HCT116 (cell line): ENCODE measurements at regions not wholly inside any gene's neighbourhood (a gene's known extent, or its start where the extent isn't known, plus 50 kb on each side); places are given as distances from the start of the nearest gene placed in this dataset.

Experiments
- CBX3 ChIP-seq: IDR thresholded peaks from 2 replicates; pipeline ENCODE4 v1.6.1; 2012; ENCODE audit warnings: low read depth
- CEBPB ChIP-seq: IDR thresholded peaks from 2 replicates; pipeline ENCODE4 v1.6.1; 2012; ENCODE audit warnings: low read depth
- CTCF ChIP-seq, 3 experiments: fragments of 200-600 bp in 1 of 3; sonication (generic) in 1 of 3; IDR thresholded peaks in 2 of 3; conservative IDR thresholded peaks in 1 of 3; 2 replicates each; pipeline ENCODE4 v1.5.1; 2012 to 2017; ENCODE audit warnings: low read depth in 2 of 3, low read length in 2 of 3, antibody characterized with exemption in 1 of 3, borderline replicate concordance in 1 of 3, control low read depth in 1 of 3, mild to moderate bottlenecking in 1 of 3, mixed read lengths in 1 of 3, mixed run types in 1 of 3, moderate library complexity in 1 of 3; ENCODE audit not compliant: insufficient read depth in 1 of 3
- ELF1 ChIP-seq: IDR thresholded peaks from 2 replicates; pipeline ENCODE4 v1.6.1; 2012; ENCODE audit warnings: low read depth, borderline replicate concordance
- EZH2 ChIP-seq: fragments of 200-600 bp; sonication (generic); IDR thresholded peaks from 2 replicates; pipeline ENCODE4 v1.6.1; 2017; ENCODE audit warnings: antibody characterized with exemption, mixed run types
- EZH2phosphoT487 ChIP-seq: fragments of 200-600 bp; IDR thresholded peaks from 2 replicates; pipeline ENCODE4 v1.6.1; 2018; ENCODE audit warnings: antibody characterized with exemption, borderline replicate concordance
- JUND ChIP-seq: IDR thresholded peaks from 2 replicates; pipeline ENCODE4 v1.6.1; 2012
- TCF7L2 ChIP-seq: IDR thresholded peaks from 2 replicates; pipeline ENCODE4 v1.7.0; 2011; ENCODE audit warnings: borderline replicate concordance, inconsistent platforms; ENCODE audit not compliant: insufficient read depth, insufficient read length; ENCODE audit errors: extremely low read depth
- YY1 ChIP-seq: IDR thresholded peaks from 2 replicates; pipeline ENCODE4 v1.6.1; 2011; ENCODE audit warnings: low read length, low read depth, moderate library complexity, mild to moderate bottlenecking; ENCODE audit not compliant: insufficient replicate concordance; ENCODE audit errors: extremely low read depth
- ZFX ChIP-seq: fragments of 450-650 bp; IDR thresholded peaks from 2 replicates; pipeline ENCODE4 v1.6.1; 2017
- TF ChIP-seq, protein P1 (sequence below): IDR thresholded peaks from 2 replicates; pipeline ENCODE4 v1.6.1; 2012
- TF ChIP-seq, protein P2 (sequence below): IDR thresholded peaks from 2 replicates; pipeline ENCODE4 v1.6.1; 2012

GRCh38 chr1:177772386-177772960, 197.4 kb downstream of the SEC16B start:
- TF ChIP-seq, protein P1, sequence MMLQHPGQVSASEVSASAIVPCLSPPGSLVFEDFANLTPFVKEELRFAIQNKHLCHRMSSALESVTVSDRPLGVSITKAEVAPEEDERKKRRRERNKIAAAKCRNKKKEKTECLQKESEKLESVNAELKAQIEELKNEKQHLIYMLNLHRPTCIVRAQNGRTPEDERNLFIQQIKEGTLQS = no peak
- no peak for TF ChIP-seq CTCF (IDR thresholded peaks at IDR 0.05 in 2 of 3, conservative IDR thresholded peaks at IDR 0.05 in 1 of 3; ENCODE audit: borderline replicate concordance in 1 of 3, insufficient read depth in 1 of 3, low read depth in 2 of 3, low read length in 2 of 3)
- no peak for TF ChIP-seq ZFX
- TF ChIP-seq ELF1 = no peak
- TF ChIP-seq CEBPB = no peak
- no peak for TF ChIP-seq YY1
- TF ChIP-seq, protein P2, sequence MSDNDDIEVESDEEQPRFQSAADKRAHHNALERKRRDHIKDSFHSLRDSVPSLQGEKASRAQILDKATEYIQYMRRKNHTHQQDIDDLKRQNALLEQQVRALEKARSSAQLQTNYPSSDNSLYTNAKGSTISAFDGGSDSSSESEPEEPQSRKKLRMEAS = no peak
- no peak for TF ChIP-seq EZH2phosphoT487
- TF ChIP-seq TCF7L2 = no peak
- TF ChIP-seq CBX3 = no peak
- no peak for TF ChIP-seq EZH2
- TF ChIP-seq JUND = no peak
